Heart left ventricle (tissue), 13 donors: ENCODE measurements at regions not wholly inside any gene's neighbourhood (a gene's known extent, or its start where the extent isn't known, plus 50 kb on each side); places are given as distances from the start of the nearest gene placed in this dataset.

Experiments used
- CTCF ChIP-seq, 12 donors: fragments of 200-600 bp; sonication (generic) in 4 of 12; IDR thresholded peaks; one replicate each; pipeline versions ENCODE4 v1.5.0 to v1.8.0; 2018 to 2022; ENCODE audit warnings: antibody characterized with exemption in 12 of 12, mild to moderate bottlenecking in 5 of 12
- POLR2A ChIP-seq, 2 donors: fragments of 450-650 bp; IDR thresholded peaks; one replicate each; pipeline ENCODE4 v1.6.1; 2017; ENCODE audit warnings: antibody characterized with exemption in 2 of 2, mild to moderate bottlenecking in 2 of 2, moderate library complexity in 2 of 2
- donor health status: ischemic (EF 13 %, LVEDD 7.1; RV severe dilation, severe dysfunction).
- donor health status: DM: no; HTN: yes; CAD: no.
- donor health status: DM: no; HTN: no; CAD: no.
- donor health status: ischemic (EF 25% LVEDD 6.9; RV normal size, moderate dysfunction).
- donor health status: ischemic (EF 25% LVEDD 5.7; RV mildly dilated, moderate dysfunction).
- donor health status: ischemic (EF 35%, LVEDD 5.7; RV mildly dilated, moderate dysfunction).
- donor health status: nonischemic (EF 11% LVEDD 7.7; RV severe dilation, severe dysfunction).
- donor health status: DM: yes; HTN: yes; CAD: no.
- donor health status: PGD.
- donor health status: ischemic (EF 29% LVEDD 5.4; RV normal size, mild dysfunction).
- donor health status: nonischemic (EF 23%, LVEDD 6.1; RV moderate dilation, normal function).

- TF ChIP-seq CTCF (IDR thresholded peaks at IDR 0.05) (no peak), POLR2A (IDR thresholded peaks at IDR 0.05) (no peak)
Measured at GRCh38 chr1:14014929-14015328, 314.9 kb downstream of the PRDM2 start.
